Neural progenitor cell (in vitro differentiated cells): ENCODE measurements at regions not wholly inside any gene's neighbourhood (a gene's known extent, or its start where the extent isn't known, plus 50 kb on each side); places are given as distances from the start of the nearest gene placed in this dataset.

Experiments used
- DNase-seq: peaks from one replicate; pipeline ENCODE4 v3.0.0-alpha.2; 2016; ENCODE audit warnings: low spot score
- H2AFZ ChIP-seq: fragments of 200-600 bp; sonication (generic); replicated peaks from 2 replicates; pipeline ENCODE4 v1.6.1; 2016; ENCODE audit warnings: antibody characterized with exemption
- H3F3A ChIP-seq: fragments of 200-600 bp; sonication (generic); 2 replicates; pipeline ENCODE4 v1.6.1; 2016; ENCODE audit warnings: antibody characterized with exemption, low read depth
- H3K27ac ChIP-seq: fragments of 200-600 bp; sonication (generic); 2 replicates; pipeline ENCODE4 v1.5.1; 2016; ENCODE audit warnings: mild to moderate bottlenecking
- H3K27me3 ChIP-seq: fragments of 200-600 bp; sonication (generic); 2 replicates; pipeline ENCODE4 v1.6.1; 2016; ENCODE audit warnings: mild to moderate bottlenecking, moderate library complexity
- H3K36me3 ChIP-seq: fragments of 200-600 bp; sonication (generic); 2 replicates; pipeline ENCODE4 v1.5.1; 2016
- H3K4me1 ChIP-seq: fragments of 200-600 bp; sonication (generic); 2 replicates; pipeline ENCODE4 v1.6.1; 2016; ENCODE audit warnings: mixed run types
- H3K4me2 ChIP-seq: fragments of 200-600 bp; sonication (generic); 2 replicates; pipeline ENCODE4 v1.6.1; 2016
- H3K4me3 ChIP-seq: fragments of 200-600 bp; sonication (generic); 2 replicates; pipeline ENCODE4 v1.5.1; 2016
- H3K79me2 ChIP-seq: fragments of 200-600 bp; sonication (generic); 2 replicates; pipeline ENCODE4 v1.6.1; 2016; ENCODE audit warnings: low read depth
- H3K9ac ChIP-seq: fragments of 200-600 bp; sonication (generic); 2 replicates; pipeline ENCODE4 v1.6.1; 2016
- H3K9me3 ChIP-seq: fragments of 200-600 bp; sonication (generic); 2 replicates; pipeline ENCODE4 v1.5.1; 2016; ENCODE audit warnings: low read depth
- H4K20me1 ChIP-seq: fragments of 200-600 bp; sonication (generic); 2 replicates; pipeline ENCODE4 v1.6.1; 2016; ENCODE audit warnings: low read depth
- H3K27ac Mint-ChIP-seq: 3 replicates; pipeline ENCODE4 v1.8.0; 2021; ENCODE audit warnings: mixed read lengths
- H3K27me3 Mint-ChIP-seq: 2 replicates; pipeline ENCODE4 v1.8.0; 2022; ENCODE audit warnings: low read depth, mild to moderate bottlenecking, inconsistent platforms, moderate library complexity, mixed read lengths; ENCODE audit not compliant: insufficient read depth
- H3K36me3 Mint-ChIP-seq: 3 replicates; pipeline ENCODE4 v1.8.0; 2021; ENCODE audit warnings: mixed read lengths
- H3K4me1 Mint-ChIP-seq: 3 replicates; pipeline ENCODE4 v1.8.0; 2021; ENCODE audit warnings: mixed read lengths
- H3K4me3 Mint-ChIP-seq: 3 replicates; pipeline ENCODE4 v1.8.0; 2021; ENCODE audit warnings: mild to moderate bottlenecking, moderate library complexity, mixed read lengths
- H3K9me3 Mint-ChIP-seq: 3 replicates; pipeline ENCODE4 v1.8.0; 2020; ENCODE audit warnings: mixed read lengths
- CTCF ChIP-seq: fragments of 200-600 bp; sonication (generic); IDR thresholded peaks from 2 replicates; pipeline ENCODE4 v1.5.1; 2017; ENCODE audit warnings: antibody characterized with exemption, mild to moderate bottlenecking
- EZH2 ChIP-seq: fragments of 200-600 bp; sonication (generic); IDR thresholded peaks from 2 replicates; pipeline ENCODE4 v1.6.1; 2017; ENCODE audit warnings: antibody characterized with exemption, mild to moderate bottlenecking, moderate library complexity
- EZH2phosphoT487 ChIP-seq: fragments of 200-600 bp; sonication (generic); IDR thresholded peaks from 2 replicates; pipeline ENCODE4 v1.6.1; 2017; ENCODE audit warnings: antibody characterized with exemption

DNA sequence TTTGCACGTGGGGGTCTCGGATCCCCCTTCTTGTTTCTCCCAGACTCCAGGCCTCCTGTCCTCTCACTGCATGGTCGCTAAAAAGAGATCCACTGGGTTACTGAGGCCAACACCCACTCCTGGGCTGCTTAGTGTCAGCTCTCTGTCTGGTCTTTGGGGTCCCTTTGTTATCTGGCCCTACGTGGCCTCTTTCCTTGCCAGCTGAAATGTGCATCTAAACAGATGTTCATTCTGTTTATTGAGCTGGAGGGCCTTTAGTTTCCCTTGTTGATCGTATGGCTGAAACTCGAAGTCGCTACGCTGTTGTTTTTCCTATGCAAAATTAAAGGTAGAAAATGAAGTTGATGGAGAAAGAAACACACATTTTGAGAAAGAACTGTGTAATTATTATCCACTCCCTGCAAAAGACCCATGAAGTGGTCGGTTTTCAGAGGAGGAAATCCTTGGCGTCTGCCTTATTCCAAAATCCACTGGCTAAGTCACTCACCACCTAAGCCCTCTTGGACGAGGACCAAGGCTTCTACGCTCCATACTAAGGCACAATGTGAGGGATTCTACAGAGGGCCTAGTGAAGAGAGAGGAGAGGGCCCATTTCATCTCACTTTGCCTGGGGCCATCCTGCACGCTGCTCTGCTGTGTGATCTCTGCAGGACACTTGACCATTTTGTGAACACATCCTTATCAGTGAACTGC, 105.3 kb downstream of the GLI2 start:
- Histone ChIP-seq H2AFZ (no peak overlapping the region), H3K9ac (no peak overlapping the region), H3K4me2 (no peak overlapping the region), H3K4me3 (no peak overlapping the region), H4K20me1 (peaks cover 84% of the 10 kb centered on the region), H3K36me3 (no peaks in the 10 kb centered on the region), H3K79me2 (peaks cover 82% of the 10 kb centered on the region), H3K9me3 (no peaks in the 10 kb centered on the region), H3K27me3 (no peaks in the 10 kb centered on the region), H3K27ac (no peak overlapping the region), H3F3A (no peaks in the 10 kb centered on the region), H3K4me1 (peaks cover 3% of the 10 kb centered on the region)
- DNase-seq: no peak
- H3K4me3 Mint-ChIP-seq: no peak overlapping the region
- H3K9me3 Mint-ChIP-seq: peaks cover 7% of the 10 kb centered on the region
- H3K27me3 Mint-ChIP-seq: peaks cover 4% of the 10 kb centered on the region
- H3K27ac Mint-ChIP-seq: peak overlapping the region; percentile 22
- TF ChIP-seq EZH2 (no peak), EZH2phosphoT487 (no peak), CTCF (no peak)
- peaks cover 25% of the 10 kb centered on the region for H3K4me1 Mint-ChIP-seq
- peaks cover 13% of the 10 kb centered on the region for H3K36me3 Mint-ChIP-seq

GRCh38 chr2:120842456-120843439, 107.1 kb downstream of the GLI2 start:
- Histone ChIP-seq H3K36me3 (no peaks in the 10 kb centered on the region), H3K4me2 (no peak overlapping the region), H4K20me1 (peaks cover 91% of the 10 kb centered on the region), H3K4me3 (no peak overlapping the region), H3K9ac (no peak overlapping the region), H3F3A (no peaks in the 10 kb centered on the region), H3K79me2 (peaks cover 73% of the 10 kb centered on the region), H3K4me1 (peaks cover 19% of the 10 kb centered on the region), H2AFZ (no peak overlapping the region), H3K27ac (no peak overlapping the region), H3K27me3 (no peaks in the 10 kb centered on the region), H3K9me3 (no peaks in the 10 kb centered on the region)
- no peak overlapping the region for H3K4me3 Mint-ChIP-seq
- no peak overlapping the region for H3K27ac Mint-ChIP-seq
- peaks cover 2% of the 10 kb centered on the region for H3K9me3 Mint-ChIP-seq
- TF ChIP-seq CTCF: no peak
- TF ChIP-seq EZH2phosphoT487: no peak
- no peak for TF ChIP-seq EZH2
- peaks cover 8% of the 10 kb centered on the region for H3K36me3 Mint-ChIP-seq
- peaks cover 32% of the 10 kb centered on the region for H3K4me1 Mint-ChIP-seq
- DNase-seq: no peak
- H3K27me3 Mint-ChIP-seq: peaks cover 2% of the 10 kb centered on the region

DNA sequence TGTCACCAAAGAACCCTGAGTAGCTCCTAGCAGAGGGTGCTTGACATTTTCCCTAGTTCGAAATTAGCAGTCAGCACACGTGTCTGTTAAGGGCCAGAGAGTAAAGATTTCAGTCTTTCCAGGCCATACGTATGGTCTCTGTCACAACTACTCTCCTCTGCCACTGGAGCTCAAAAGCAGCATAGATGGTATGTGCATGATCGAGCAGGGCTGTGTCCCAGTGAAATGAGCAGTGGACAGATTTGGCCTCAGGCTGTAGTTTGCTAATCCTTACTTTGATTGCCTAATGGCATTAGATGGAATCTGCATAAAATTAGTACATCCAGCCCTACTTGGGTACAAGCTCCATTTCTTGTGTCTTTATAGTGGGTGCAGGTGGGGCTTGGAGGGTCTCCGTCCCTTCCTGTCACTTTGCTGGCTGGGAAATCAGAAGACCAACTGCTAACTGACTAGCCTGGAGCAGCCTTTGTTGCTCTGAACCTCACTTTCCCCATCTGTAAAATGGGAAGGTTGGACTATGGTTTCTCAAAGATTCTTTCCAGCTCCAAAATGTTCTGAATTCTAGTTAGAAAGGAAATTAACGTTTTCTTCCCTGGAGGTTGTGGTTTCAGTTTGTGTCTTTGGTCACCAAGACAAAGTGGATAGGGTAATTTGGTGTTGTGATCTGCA, 108.5 kb downstream of the GLI2 start:
- no peak overlapping the region for H3K27ac ChIP-seq
- H3F3A ChIP-seq: no peaks in the 10 kb centered on the region
- no peak overlapping the region for H3K4me3 ChIP-seq
- H3K9ac ChIP-seq: no peak overlapping the region
- peaks cover 19% of the 10 kb centered on the region for H3K4me1 ChIP-seq
- DNase-seq: no peak
- no peak overlapping the region for H2AFZ ChIP-seq
- H3K27me3 ChIP-seq: no peaks in the 10 kb centered on the region
- Mint-ChIP-seq H3K36me3 (peaks cover 16% of the 10 kb centered on the region), H3K27ac (no peak overlapping the region), H3K9me3 (peaks cover 8% of the 10 kb centered on the region), H3K4me1 (peaks cover 32% of the 10 kb centered on the region), H3K4me3 (no peak overlapping the region), H3K27me3 (peaks cover 2% of the 10 kb centered on the region)
- H3K79me2 ChIP-seq: peaks cover 59% of the 10 kb centered on the region
- H3K36me3 ChIP-seq: no peaks in the 10 kb centered on the region
- TF ChIP-seq EZH2phosphoT487 (no peak), EZH2 (no peak), CTCF (no peak)
- H3K4me2 ChIP-seq: no peak overlapping the region
- no peaks in the 10 kb centered on the region for H3K9me3 ChIP-seq
- peaks cover 91% of the 10 kb centered on the region for H4K20me1 ChIP-seq
